GM12878 (cell line): ENCODE measurements at regions not wholly inside any gene's neighbourhood (a gene's known extent, or its start where the extent isn't known, plus 50 kb on each side); places are given as distances from the start of the nearest gene placed in this dataset.
"Not testable (repeated sequence)": the region's sequence is repeated elsewhere in the genome, so short reads cannot be mapped to it uniquely, and the experiment has no call there.

Experiments used
- ATAC-seq: fragments of 200-7000 bp; cut with Tn5 transposase; 3 replicates; pipeline ENCODE4 v1.9.1; 2020; ENCODE audit warnings: mild to moderate bottlenecking, moderate library complexity
- BruUV-seq: library from RNA; stranded (reverse); fragments of 400-500 nt; replicated peaks from 2 replicates; lab custom pipeline; 2021; lab: Mats Ljungman, UMichigan
- CTCF ChIA-PET: fragments of 300-600 bp; sonication (Branson Sonifier 250); formaldehyde crosslinking; extraction: SDS; loops from one replicate; lab custom pipeline; 2021; ENCODE audit warnings: inconsistent platforms; lab: Yijun Ruan, JAX
- POLR2A ChIA-PET: fragments of 350-600 bp; formaldehyde crosslinking; extraction: SDS; loops from one replicate; lab custom pipeline; 2021; ENCODE audit warnings: inconsistent platforms; lab: Charles Lee
- RAD21 ChIA-PET: fragments of 300-600 bp; sonication (Branson Sonifier 250); formaldehyde crosslinking; loops from one replicate; lab custom pipeline; 2023; ENCODE audit warnings: antibody characterized with exemption; ENCODE audit not compliant: unreplicated experiment; lab: Charles Lee
- SMC1A ChIA-PET: fragments of 300-600 bp; sonication (Branson Sonifier 250); formaldehyde crosslinking; loops from one replicate; lab custom pipeline; 2023; ENCODE audit not compliant: unreplicated experiment, uncharacterized antibody; lab: Charles Lee
- DNase-seq: peaks from one replicate; pipeline ENCODE4 v3.0.0-alpha.2; 2011; ENCODE audit warnings: low read depth, low spot score
- FAIRE-seq: peaks from 3 replicates; lab custom pipeline; 2011; peaks lifted over from hg19 to GRCh38; lab: Jason Lieb, UNC
- H2AFZ ChIP-seq: 2 replicates; pipeline ENCODE4 v1.6.0; 2011; ENCODE audit warnings: low read depth, low read length, control low read depth; ENCODE audit not compliant: control insufficient read depth
- H3K27ac ChIP-seq: 2 replicates; pipeline ENCODE4 v1.5.1; 2011; ENCODE audit warnings: control low read depth; ENCODE audit not compliant: control insufficient read depth, insufficient read depth
- H3K27me3 ChIP-seq, 2 experiments: replicated peaks in 1 of 2; 2 replicates each; pipeline versions ENCODE4 v1.6.0 to v1.6.1; 2011; ENCODE audit warnings: low read length in 1 of 2; ENCODE audit not compliant: control insufficient read depth in 2 of 2, insufficient read depth in 2 of 2
- H3K36me3 ChIP-seq, 2 experiments: 2 replicates each; pipeline ENCODE4 v1.5.1; 2011; ENCODE audit warnings: low read length in 1 of 2; ENCODE audit not compliant: control insufficient read depth in 2 of 2, insufficient read depth in 2 of 2
- H3K4me1 ChIP-seq: 2 replicates; pipeline ENCODE4 v1.6.1; 2011; ENCODE audit warnings: mild to moderate bottlenecking, low read length, moderate library complexity, mixed read lengths; ENCODE audit not compliant: control insufficient read depth, insufficient read depth
- H3K4me2 ChIP-seq: 2 replicates; pipeline ENCODE4 v1.6.0; 2011; ENCODE audit warnings: control low read depth; ENCODE audit not compliant: control insufficient read depth, insufficient read depth
- H3K4me3 ChIP-seq: fragments of 200-600 bp; sonication (generic); 2 replicates; pipeline ENCODE4 v1.5.1; 2016
- H3K79me2 ChIP-seq: 2 replicates; pipeline ENCODE4 v1.6.0; 2011; ENCODE audit warnings: low read length; ENCODE audit not compliant: control insufficient read depth, insufficient read depth
- H3K9ac ChIP-seq: 2 replicates; pipeline ENCODE4 v1.8.0; 2011; ENCODE audit warnings: low read length, control low read depth, mixed read lengths; ENCODE audit not compliant: control insufficient read depth, insufficient read depth
- H3K9me3 ChIP-seq: replicated peaks from 3 replicates; pipeline ENCODE4 v1.5.1; 2011; ENCODE audit warnings: mild to moderate bottlenecking, low read length; ENCODE audit not compliant: control insufficient read depth, insufficient read depth
- H4K20me1 ChIP-seq: 2 replicates; pipeline ENCODE4 v1.6.0; 2011; ENCODE audit not compliant: control insufficient read depth, insufficient read depth
- BHLHE40 ChIP-seq, 2 experiments: fragments of 450-650 bp in 1 of 2; IDR thresholded peaks; 2 replicates each; pipeline ENCODE4 v1.6.1; 2011 to 2017; ENCODE audit warnings: low read depth in 2 of 2, borderline replicate concordance in 1 of 2, improper control_type of control experiment in 1 of 2, low read length in 1 of 2, mild to moderate bottlenecking in 1 of 2
- CTCF ChIP-seq, 3 experiments: IDR thresholded peaks in 2 of 3; conservative IDR thresholded peaks in 1 of 3; 2 replicates each; pipeline ENCODE4 v1.5.1; 2011; ENCODE audit warnings: low read depth in 3 of 3, low read length in 3 of 3, mild to moderate bottlenecking in 3 of 3, control low read depth in 2 of 3, moderate library complexity in 2 of 3, inconsistent platforms in 1 of 3, mixed read lengths in 1 of 3; ENCODE audit not compliant: control insufficient read depth in 2 of 3, insufficient read depth in 1 of 3; ENCODE audit errors: extremely low read depth in 1 of 3
- RAD21 ChIP-seq: IDR thresholded peaks from 2 replicates; pipeline ENCODE4 v1.6.1; 2011; ENCODE audit warnings: mild to moderate bottlenecking, low read depth, low read length, moderate library complexity; ENCODE audit not compliant: insufficient read depth
- SMC3 ChIP-seq: IDR thresholded peaks from 2 replicates; pipeline ENCODE4 v1.6.1; 2011; ENCODE audit warnings: low read length, improper control_type of control experiment, borderline replicate concordance
- TCF12 ChIP-seq: IDR thresholded peaks from 2 replicates; pipeline ENCODE4 v1.6.1; 2011; ENCODE audit warnings: low read depth, mild to moderate bottlenecking, low read length
- TCF3 ChIP-seq: IDR thresholded peaks from 2 replicates; pipeline ENCODE4 v1.6.1; 2012; ENCODE audit warnings: low read depth, mild to moderate bottlenecking, low read length, borderline replicate concordance; ENCODE audit not compliant: insufficient read depth
- YY1 ChIP-seq: IDR thresholded peaks from 2 replicates; pipeline ENCODE4 v1.6.1; 2011; ENCODE audit warnings: low read depth, mild to moderate bottlenecking, low read length
- whole genome bisulfite sequencing: methylation state at CpG from one replicate; pipeline ENCODE4 v1.1.6; 2016; ENCODE audit warnings: low lambda C conversion rate; ENCODE audit not compliant: insufficient replicate concordance, insufficient coverage; ENCODE audit errors: missing lambda C conversion rate; 5-methylcytosine and 5-hydroxymethylcytosine counted together
- in situ Hi-C: fragments of 300-500 bp; cut with MboI; formaldehyde crosslinking; loops from 9 replicates; pipeline ENCODE4 v1.14.3; 2018; ENCODE audit warnings: mixed read lengths
- intact Hi-C: fragments of 100-400 bp; cut with micrococcal nuclease; formaldehyde crosslinking; loops from one replicate; pipeline ENCODE4 v1.14.2; 2022; ENCODE audit not compliant: unreplicated experiment

DNA sequence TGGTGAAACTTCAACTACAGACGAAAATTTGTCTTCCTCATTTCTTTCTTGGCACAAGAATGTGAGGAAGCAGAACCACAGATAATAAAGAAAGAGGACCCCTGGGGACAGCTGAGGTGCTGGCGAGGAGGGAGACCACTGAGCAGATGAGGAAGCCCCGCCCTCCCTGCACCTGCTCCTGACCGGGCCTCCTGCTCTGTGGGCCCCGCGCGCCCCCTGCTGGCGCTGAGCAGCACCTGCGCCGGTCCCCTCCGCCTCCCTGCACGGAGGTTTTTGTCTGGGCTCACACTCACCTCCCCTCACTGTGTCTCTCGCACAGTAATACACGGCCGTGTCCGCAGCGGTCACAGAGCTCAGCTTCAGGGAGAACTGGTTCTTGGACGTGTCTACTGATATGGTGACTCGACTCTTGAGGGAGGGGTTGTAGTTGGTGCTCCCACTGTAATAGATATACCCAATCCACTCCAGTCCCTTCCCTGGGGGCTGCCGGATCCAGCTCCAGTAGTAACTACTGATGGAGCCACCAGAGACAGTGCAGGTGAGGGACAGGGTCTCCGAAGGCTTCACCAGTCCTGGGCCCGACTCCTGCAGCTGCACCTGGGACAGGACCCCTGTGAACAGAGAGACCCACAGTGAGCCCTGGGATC, 1100.7 kb downstream of the TMEM121 start:
- H3K9me3 ChIP-seq, H3K36me3 ChIP-seq, SMC1A ChIA-PET, intact Hi-C loops, H3K79me2 ChIP-seq, in situ Hi-C loops, H3K9ac ChIP-seq, FAIRE-seq, H3K27me3 ChIP-seq, DNase-seq, H3K27ac ChIP-seq, H2AFZ ChIP-seq, BruUV-seq, H3K4me1 ChIP-seq, H4K20me1 ChIP-seq, H3K4me2 ChIP-seq, H3K4me3 ChIP-seq: not testable (repeated sequence)
- POLR2A ChIA-PET, result interaction anchor here (0.6 kb wide), 1 partner anchor 38 kb away, joined by 4 read pairs; no protein-coding TSS in a partner anchor
- RAD21 ChIA-PET, result interaction anchor here (0.7 kb wide), 1 partner anchor 63 kb away, joined by 3 read pairs; no protein-coding TSS in a partner anchor
- peak; percentile 84 for ATAC-seq
- 8% methylated on average over 15 of the region's 22 CpGs for WGBS
- TF ChIP-seq TCF12 (peak; percentile 82; the same call in 1 of the 2 replicates), RAD21 (peak; percentile 49), BHLHE40 (IDR thresholded peaks at IDR 0.05; ENCODE audit: borderline replicate concordance in 1 of 2, low read depth in 2 of 2, low read length in 1 of 2) (peak in 1 of 2 experiments; percentile 40; a peak in 1 of 4 replicates), TCF3 (peak; percentile 68; the same call in 1 of the 2 replicates), SMC3 (0 out of 2 replicates have a peak, but pooled peaks have one; percentile 14), YY1 (0 out of 2 replicates have a peak, but pooled peaks have one; percentile 23), CTCF (IDR thresholded peaks at IDR 0.05 in 2 of 3, conservative IDR thresholded peaks at IDR 0.05 in 1 of 3; ENCODE audit: control insufficient read depth in 2 of 3, extremely low read depth in 1 of 3, insufficient read depth in 1 of 3, low read depth in 3 of 3, low read length in 3 of 3) (peak; percentile 55 to 81 (median 65))
- CTCF ChIA-PET, result interaction anchor here (0.6 to 3.0 kb wide), 11 partner anchors 9 to 216 kb away, joined by 3 to 13 read pairs (median 4); no protein-coding TSS in a partner anchor
